ENCODE measurements at regions not wholly inside any gene's neighbourhood (a gene's known extent, or its start where the extent isn't known, plus 50 kb on each side); places are given as distances from the start of the nearest gene placed in this dataset.

GRCh38 chr3:1945698-1946097 lies 153.0 kb upstream of the CNTN4 start:
- TF ChIP-seq POLR2A (IDR thresholded peaks at IDR 0.05): no peak
- TF ChIP-seq CTCF (IDR thresholded peaks at IDR 0.05): no peak

All from adrenal gland (tissue), 5 donors.